ENCODE measurements at regions not wholly inside any gene's neighbourhood (a gene's known extent, or its start where the extent isn't known, plus 50 kb on each side); places are given as distances from the start of the nearest gene placed in this dataset.
"Not testable (repeated sequence)": the region's sequence is repeated elsewhere in the genome, so short reads cannot be mapped to it uniquely, and the experiment has no call there.

DNA sequence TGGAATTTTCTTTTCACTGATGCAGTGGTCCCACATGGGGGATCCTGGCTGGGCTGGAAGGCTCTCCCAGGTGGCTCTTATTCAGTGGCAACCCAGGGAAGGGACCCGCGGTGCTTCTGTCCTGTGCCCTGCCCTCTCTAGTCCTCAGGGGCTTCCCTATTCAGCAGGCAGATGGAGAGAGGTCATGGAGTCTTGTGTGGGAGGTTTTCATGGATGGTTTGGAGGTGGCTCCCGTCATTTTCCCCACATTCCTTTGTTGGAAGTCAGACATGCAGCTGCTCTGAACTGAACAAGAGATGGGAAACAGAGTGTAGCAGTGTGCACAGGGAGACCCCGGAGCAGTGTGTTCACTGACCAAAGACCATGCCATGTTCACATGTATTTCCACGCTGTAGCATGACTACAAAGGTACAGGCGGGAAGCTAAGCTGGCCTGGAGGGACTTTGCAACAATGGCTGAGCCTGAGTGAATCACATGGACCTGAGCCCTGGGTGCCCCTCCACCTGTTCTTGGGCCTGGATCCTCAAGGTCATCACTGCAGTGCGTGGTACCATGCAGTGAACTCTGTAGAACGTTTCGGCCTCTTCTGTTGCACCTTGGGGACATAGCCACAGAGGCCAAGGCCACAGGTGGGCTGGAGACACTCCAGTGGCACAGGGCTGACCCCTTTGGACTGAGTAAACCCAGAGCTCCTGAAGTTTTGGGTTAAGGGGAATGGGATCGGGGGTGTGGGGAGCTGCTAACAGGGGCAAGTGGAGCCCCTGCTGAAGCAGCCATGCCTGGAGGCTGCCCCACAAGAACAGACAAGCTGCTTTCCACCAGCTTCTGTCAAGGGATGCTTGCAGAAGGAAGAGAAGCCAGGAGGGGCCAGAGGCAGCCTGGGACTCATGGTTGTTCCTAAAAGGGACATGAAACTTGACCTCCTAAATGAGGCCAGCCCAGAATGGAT is 123.0 kb downstream of the ASB7 start:
- Mint-ChIP-seq H3K4me1 (no peaks in the 10 kb centered on the region), H3K4me3 (no peak overlapping the region), H3K27me3 (ENCODE audit: low read depth in 3 of 3) (no peaks in the 10 kb centered on the region), H3K36me3 (no peaks in the 10 kb centered on the region), H3K27ac (peak overlapping the region in 1 of 6 donors; percentile 48), H3K9me3 (no peaks in the 10 kb centered on the region)
- DNase-seq: no peak

DNA sequence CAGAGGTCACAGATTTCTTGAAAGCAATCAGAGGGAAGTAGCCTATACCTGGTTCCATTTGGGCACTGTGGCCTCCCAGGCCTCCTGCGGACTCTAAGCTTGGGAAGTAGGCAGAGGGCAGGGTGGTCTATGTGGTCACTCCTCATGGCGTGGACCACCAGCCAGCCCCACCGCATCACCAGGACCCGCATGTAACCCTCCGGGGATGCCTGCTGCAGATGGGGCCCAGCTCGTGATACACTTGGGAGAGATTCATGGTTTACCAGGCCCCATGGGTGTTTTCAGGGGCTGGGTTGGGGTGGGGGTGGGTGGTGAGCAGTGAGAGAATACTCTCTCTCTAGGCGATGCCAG is 123.7 kb downstream of the ASB7 start:
- Mint-ChIP-seq H3K4me3 (no peak overlapping the region), H3K36me3 (no peaks in the 10 kb centered on the region), H3K4me1 (no peaks in the 10 kb centered on the region), H3K27me3 (ENCODE audit: low read depth in 3 of 3) (no peaks in the 10 kb centered on the region), H3K27ac (no peak overlapping the region), H3K9me3 (no peaks in the 10 kb centered on the region)
- DNase-seq: no peak

DNA sequence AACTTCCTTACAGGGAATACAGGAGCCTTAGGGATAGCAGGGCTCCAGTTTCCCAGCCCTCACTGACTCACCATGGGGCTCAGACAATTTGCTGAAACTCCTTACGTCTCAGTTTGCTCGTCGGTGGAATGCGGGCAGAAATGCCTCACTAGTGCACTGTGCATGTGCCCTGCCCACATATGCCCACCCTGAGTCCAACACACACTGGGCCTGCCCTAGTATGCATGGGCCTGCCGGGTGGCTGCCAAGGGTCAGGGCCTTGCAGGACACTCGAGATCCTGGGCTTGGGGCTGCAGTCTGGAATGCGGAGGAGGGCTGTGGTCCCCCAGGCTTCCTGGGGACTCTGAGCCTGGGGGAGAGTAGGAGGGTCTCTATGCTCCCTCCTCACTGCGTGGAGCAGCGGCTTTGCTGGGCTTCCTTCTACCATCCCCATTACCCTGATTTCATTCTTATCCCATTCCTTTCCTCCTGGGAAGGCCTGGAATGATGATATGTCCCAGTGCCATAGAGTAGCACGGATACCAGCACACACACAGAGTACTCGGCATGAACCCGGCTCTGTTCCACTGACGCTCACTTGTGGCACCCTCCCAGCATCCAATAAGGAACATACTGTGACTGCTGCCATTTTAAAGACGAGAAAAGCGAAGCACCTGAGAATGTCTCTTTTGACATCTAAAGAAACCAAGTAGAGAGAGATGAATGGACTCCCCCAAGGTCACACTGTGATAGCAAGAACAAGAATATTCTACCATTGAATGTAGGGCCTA is 124.2 kb downstream of the ASB7 start:
- H3K4me3 Mint-ChIP-seq: no peak overlapping the region
- no peaks in the 10 kb centered on the region for H3K36me3 Mint-ChIP-seq
- no peaks in the 10 kb centered on the region for H3K4me1 Mint-ChIP-seq
- no peaks in the 10 kb centered on the region for H3K27me3 Mint-ChIP-seq (ENCODE audit: low read depth in 3 of 3)
- H3K27ac Mint-ChIP-seq: no peak overlapping the region
- no peaks in the 10 kb centered on the region for H3K9me3 Mint-ChIP-seq
- no peak for DNase-seq

DNA sequence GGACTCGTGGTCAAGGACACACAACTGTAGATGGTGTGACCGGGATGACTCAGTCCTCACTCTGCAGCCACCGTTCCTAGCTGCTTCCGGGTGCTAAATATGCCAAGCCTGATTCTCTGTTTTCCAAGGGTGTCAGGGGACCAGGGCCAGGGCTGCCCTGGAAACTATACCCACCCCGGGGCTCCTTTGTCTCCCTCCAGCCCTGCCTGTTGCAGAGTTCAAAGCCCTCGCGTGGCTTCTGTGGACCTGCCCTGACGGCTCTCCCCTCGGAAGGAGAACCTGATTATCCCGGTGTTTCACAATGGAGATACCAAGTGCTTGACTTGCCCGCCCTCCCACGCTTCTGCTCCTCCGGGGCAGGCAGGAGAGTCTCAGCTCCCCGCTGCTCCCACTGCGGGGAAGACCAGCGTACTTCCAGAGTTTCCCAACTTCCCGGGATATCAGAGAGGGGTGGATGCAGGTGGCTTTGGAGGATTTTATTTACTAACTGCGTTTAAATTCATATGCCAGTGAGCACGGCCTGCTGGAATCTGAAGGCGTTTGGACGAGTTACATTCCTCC is 125.0 kb downstream of the ASB7 start:
- Mint-ChIP-seq H3K4me1 (no peaks in the 10 kb centered on the region), H3K27ac (no peak overlapping the region), H3K4me3 (no peak overlapping the region), H3K36me3 (no peaks in the 10 kb centered on the region), H3K27me3 (ENCODE audit: low read depth in 3 of 3) (no peaks in the 10 kb centered on the region), H3K9me3 (no peaks in the 10 kb centered on the region)
- no peak for DNase-seq

DNA sequence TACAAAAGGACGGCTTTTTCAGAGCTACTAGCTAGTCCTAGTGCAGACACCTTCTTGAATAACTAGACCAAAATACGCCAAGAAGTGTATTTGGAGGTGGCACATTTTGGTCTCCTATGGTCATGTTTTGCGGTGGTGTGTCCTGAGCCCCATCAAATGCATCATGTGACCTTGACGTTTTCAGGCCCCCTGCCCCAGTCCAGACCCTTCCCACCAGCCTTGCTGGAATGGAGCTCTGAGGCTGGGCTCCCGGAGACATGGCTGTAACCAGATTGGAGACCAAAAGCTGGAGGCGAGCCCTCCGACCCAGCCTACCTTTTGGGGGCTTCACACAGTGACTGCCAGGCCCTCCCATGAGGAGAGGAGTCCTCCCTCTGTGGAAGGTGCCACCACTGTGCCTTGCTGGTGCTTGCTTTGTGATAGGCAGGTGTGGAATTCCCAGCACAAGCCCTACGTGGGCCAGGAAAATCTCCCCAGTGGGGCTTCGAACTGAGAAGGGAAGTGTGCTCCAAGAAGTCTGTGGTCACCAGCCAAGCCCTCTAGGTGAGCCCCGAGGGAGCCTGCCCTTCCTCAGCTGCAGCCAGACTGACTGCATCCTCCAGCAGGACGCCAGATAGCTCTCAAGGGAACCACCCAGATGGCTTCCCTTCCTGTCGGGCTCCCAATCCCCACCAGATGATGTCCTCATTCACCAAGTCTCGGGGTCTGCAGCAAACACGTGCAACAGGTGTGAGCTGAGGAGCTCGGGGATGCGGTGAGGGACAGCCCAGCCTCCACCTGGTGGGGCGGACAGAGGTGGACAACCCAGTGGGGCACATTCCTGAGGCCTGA is 126.2 kb downstream of the ASB7 start:
- Mint-ChIP-seq H3K27me3 (ENCODE audit: low read depth in 3 of 3) (no peaks in the 10 kb centered on the region), H3K4me1 (no peaks in the 10 kb centered on the region), H3K4me3 (no peak overlapping the region), H3K27ac (no peak overlapping the region), H3K36me3 (no peaks in the 10 kb centered on the region), H3K9me3 (no peaks in the 10 kb centered on the region)
- DNase-seq: no peak

GRCh38 chr15:100729461-100729860 is 127.1 kb downstream of the ASB7 start:
- no peak overlapping the region for H3K27ac Mint-ChIP-seq
- no peaks in the 10 kb centered on the region for H3K27me3 Mint-ChIP-seq (ENCODE audit: low read depth in 3 of 3)
- H3K9me3 Mint-ChIP-seq: no peaks in the 10 kb centered on the region
- DNase-seq: no peak
- no peaks in the 10 kb centered on the region for H3K4me1 Mint-ChIP-seq
- no peak overlapping the region for H3K4me3 Mint-ChIP-seq
- no peaks in the 10 kb centered on the region for H3K36me3 Mint-ChIP-seq

GRCh38 chr15:100730129-100730528 is 127.7 kb downstream of the ASB7 start:
- H3K27ac Mint-ChIP-seq: no peak overlapping the region
- no peak overlapping the region for H3K4me3 Mint-ChIP-seq
- no peaks in the 10 kb centered on the region for H3K27me3 Mint-ChIP-seq (ENCODE audit: low read depth in 3 of 3)
- H3K4me1 Mint-ChIP-seq: no peaks in the 10 kb centered on the region
- H3K36me3 Mint-ChIP-seq: no peaks in the 10 kb centered on the region
- DNase-seq: no peak
- H3K9me3 Mint-ChIP-seq: no peaks in the 10 kb centered on the region

DNA sequence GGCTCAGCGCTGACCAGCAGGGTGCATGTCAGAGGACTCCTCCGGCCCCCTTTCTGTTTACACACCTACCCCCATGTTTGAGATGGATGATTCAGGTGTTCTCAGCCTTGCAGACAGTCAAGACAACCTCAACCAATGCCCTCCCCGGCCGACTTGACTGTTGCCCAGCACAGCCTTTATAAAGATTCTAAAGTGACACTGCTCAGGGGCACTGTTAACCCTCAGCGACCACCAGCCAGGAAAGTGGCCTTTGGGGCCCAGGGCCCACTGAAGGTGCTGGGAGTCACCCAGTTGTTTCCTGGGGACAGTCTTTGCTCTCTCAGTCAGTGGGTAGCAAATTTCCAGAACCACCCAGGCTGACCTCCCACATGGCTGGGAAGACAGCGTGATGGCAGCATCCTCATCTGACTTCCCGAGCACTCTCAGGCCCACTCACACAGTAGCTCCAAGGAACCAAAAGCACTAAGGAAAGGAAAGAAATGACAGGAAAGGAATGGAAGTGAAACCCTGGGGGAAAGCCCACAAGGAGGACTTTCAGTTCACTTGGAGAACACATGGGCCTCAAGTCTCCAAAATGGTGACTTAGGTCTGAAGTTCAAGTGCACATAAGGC is 128.4 kb downstream of the ASB7 start:
- Mint-ChIP-seq H3K27ac (no peak overlapping the region), H3K9me3 (no peaks in the 10 kb centered on the region), H3K27me3 (ENCODE audit: low read depth in 3 of 3) (no peaks in the 10 kb centered on the region), H3K4me1 (no peaks in the 10 kb centered on the region), H3K36me3 (no peaks in the 10 kb centered on the region), H3K4me3 (no peak overlapping the region)
- DNase-seq: no peak

DNA sequence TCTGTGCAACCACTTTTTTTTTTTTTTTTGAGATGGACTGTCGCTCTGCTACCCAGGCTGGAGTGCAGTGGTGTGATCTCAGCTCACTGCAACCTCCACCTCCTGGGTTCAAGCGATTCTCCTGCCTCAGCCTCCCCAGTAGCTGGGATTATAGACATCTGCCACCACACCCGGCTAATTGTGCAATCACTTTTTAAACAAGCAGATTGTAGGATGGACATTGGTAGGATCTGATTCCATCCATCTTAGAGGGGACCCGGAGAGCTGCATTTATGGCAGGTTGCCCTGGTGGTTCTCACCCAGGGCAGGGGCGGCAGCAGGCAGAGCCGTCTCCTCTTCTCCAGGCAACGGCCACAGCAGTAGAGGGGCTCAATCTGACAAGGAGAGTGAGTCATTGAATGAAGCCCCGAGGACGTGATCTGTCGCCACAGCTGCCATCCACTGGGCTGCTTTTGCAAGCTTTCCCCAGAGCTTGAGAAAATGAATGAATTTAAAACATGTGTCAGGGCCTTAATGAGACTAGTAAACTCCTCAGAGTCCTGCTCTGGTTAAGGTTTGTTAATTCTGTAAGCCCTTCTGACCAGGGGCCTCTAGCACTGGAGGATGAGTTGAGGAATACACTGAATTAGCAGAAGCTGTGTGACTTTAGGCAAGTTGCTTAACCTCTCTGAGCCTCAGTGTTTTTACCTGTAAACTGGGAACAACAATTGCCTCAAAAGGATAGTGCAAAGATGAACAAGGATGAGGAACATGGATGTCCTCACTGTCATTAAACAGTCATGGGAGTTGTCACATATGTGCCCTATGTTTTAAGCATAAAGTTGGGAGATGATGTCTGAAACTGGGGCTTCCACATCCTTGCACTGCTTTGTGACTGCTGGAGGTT is 129.1 kb downstream of the ASB7 start:
- Mint-ChIP-seq H3K27ac (no peak overlapping the region), H3K27me3 (ENCODE audit: low read depth in 3 of 3) (no peaks in the 10 kb centered on the region), H3K4me3 (no peak overlapping the region), H3K4me1 (no peaks in the 10 kb centered on the region), H3K9me3 (no peaks in the 10 kb centered on the region), H3K36me3 (no peaks in the 10 kb centered on the region)
- no peak for DNase-seq

DNA sequence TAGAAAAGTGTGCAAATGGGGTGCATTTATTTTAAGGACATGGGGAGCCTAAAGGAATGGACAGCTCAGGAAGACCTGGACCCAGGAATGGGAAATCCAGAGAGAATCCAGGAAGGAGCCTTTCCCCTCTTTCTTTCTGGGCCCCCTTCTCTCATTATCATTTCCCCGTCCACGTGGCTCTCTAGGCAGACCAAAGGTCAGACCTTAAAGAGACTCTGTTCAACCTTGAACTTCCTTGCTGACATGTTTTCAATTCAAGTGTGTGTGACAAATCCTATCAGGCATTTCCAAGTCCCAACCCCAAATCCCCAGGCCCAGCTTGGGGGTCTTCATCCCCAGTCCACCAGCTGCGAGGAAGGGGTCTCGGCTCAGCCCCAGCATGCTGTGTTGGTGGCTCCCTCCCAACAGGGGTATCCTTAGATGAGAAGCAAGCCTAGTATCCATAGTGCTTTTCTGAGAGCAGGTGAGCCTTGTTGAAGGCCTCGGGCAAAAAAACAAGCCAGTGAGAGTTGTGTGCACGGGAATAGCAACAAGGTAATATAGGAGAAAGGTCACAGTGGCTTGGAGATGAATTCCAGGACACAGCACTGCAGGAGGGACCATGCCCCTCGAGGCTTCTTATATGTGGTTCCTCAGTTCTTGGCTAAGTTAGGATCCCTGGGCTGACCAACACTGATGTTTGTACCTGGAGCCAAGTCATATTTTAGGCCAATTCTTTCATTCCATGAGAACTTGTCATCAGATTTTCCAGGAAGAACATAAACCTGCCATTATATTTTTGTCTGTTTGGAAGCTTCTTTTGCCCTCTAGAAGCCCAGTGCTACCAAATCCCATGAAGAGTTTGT is 130.0 kb downstream of the ASB7 start:
- H3K27ac Mint-ChIP-seq: no peak overlapping the region
- no peaks in the 10 kb centered on the region for H3K27me3 Mint-ChIP-seq (ENCODE audit: low read depth in 3 of 3)
- H3K9me3 Mint-ChIP-seq: no peaks in the 10 kb centered on the region
- H3K4me3 Mint-ChIP-seq: no peak overlapping the region
- no peaks in the 10 kb centered on the region for H3K4me1 Mint-ChIP-seq
- H3K36me3 Mint-ChIP-seq: no peaks in the 10 kb centered on the region
- no peak for DNase-seq

DNA sequence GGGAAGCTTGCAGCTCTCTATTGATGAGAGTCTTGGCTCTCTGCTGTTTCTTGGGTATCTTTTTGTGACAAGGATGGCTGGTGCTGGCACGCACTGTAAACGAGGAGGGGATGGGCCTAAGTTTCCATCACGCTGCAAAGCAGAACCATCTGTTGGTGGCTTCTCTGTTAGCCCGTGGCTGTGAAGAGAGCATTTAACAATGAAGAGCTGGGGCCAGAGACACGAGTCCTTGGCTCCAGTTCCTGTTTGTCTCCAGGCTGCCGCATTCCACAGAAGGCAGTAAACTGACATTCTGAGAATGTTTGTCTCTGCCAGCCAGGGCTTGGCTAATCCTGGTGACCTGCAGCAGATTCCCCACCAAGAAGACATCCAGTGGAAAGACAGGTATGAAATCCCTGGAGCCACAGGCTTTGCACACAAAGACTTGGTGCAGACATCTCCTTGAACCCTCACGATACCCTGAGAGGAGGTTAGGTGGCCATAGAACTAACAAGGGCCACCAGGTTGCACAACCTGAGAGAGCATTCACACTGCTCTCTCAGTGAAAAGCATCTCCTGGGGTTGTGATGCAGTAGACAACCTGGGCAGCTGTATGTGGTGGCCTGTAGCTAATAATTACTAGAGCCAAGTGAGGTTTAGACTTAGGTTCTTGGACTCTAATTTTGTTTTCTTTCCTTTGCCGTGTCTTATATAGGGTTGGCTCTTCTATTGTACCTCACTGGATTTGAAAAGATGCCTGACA is 130.9 kb downstream of the ASB7 start:
- DNase-seq: no peak
- Mint-ChIP-seq H3K9me3 (no peaks in the 10 kb centered on the region), H3K27me3 (ENCODE audit: low read depth in 3 of 3) (no peaks in the 10 kb centered on the region), H3K4me3 (no peak overlapping the region), H3K36me3 (no peaks in the 10 kb centered on the region), H3K27ac (no peak overlapping the region), H3K4me1 (no peaks in the 10 kb centered on the region)

DNA sequence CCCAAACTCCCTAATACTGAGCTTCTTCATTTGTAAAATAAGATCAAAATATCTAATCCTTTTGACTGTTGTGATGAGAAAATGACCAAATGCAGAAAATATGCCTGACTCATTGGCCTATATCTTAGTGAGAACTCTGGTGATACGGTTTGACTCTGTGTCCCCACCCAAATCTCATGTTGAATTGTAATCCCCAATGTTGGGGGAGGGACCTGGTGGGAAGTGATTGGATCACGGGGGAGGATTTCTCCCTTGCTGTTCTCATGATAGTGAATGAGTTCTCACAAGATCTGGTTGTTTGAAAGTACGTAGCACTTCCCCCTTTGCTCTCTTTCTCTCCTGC is 131.4 kb downstream of the ASB7 start:
- H3K27ac Mint-ChIP-seq; H3K9me3 Mint-ChIP-seq; H3K4me3 Mint-ChIP-seq; H3K36me3 Mint-ChIP-seq; H3K4me1 Mint-ChIP-seq; H3K27me3 Mint-ChIP-seq (ENCODE audit: low read depth in 3 of 3); DNase-seq: not testable (repeated sequence)
